ENCODE measurements at regions not wholly inside any gene's neighbourhood (a gene's known extent, or its start where the extent isn't known, plus 50 kb on each side); places are given as distances from the start of the nearest gene placed in this dataset.

DNA sequence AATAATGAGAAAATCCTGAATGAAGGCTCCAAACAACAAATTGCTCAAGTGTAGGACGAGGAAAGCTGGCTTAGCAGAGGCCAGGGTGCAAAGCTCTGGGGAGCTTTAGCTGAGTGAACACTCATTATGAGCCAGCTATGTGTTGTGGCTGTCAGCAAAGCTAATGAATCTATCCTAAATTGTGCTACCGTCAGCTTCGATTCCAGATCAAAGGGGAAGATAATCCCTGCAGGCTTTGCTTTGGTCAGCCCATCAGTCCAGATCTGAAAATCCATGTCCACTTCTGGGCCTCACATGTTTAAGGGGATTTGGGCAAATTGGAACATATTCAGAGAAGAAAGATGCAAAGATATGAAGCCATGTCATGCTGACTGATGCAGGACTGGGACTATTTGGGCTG lies 180.9 kb upstream of the ZBED5 start:
- ATAC-seq: no peak

DNA sequence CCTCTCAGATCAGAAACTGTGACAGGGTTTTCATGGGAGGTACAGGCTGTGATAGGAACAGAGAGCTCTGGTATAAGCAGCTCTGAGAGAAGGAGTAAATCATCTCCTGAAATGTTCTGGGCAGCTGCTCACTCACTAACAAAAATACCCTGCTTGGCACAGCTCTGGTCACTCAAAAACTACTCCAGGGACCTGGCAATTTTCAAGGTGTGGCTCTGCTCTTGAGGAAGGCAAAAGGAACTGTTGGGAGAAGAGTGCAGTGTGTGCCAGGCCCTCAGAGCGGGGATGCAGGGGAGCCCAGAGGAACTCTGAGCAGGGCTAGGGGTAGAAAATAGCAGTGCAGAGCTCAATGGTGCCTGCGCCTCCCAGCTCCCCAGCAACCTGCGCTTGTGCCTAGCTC lies 180.5 kb upstream of the ZBED5 start:
- ATAC-seq: no peak

DNA sequence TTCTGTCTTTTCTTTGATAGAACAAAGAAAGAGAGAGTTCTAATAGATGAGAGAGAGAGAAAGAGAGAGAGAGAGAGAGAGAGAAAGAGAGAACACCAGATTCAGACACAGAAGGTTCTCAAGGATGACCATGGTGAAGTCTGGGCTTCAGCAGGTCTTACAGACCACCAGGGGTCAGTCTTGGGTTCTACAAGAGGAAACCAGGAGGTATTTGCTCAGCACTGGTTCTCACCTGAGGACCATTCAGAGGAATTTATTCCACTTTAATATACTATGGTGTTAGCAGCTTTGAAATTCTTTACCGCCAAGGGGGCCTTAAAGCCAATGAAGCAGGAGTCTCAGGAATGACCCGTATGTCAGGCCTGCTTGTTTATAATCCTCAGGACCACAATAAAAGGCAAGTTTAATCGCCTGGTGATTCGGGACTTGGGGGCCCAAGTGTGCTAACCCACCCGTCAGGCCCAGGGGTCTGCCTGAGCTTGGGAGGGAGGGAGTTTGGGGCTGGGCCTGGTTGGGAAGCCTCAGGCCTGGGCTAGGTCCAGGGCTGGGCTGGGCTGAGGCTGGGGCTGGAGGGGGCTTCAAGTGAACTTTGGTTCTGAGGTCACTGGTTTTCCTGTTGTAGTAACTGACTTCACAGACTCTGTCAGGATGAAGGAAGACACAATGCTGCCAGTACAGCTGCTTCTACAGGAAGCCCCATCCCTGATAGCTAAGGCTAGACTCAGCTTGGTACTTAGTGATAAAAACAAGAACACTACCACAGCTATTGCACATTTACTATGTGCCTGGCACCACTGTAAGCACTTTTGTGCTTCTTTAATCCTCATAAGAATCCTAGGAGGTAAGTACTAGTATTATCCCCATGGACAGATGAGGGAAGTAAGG lies 179.2 kb upstream of the ZBED5 start:
- peak; percentile 77 for ATAC-seq

DNA sequence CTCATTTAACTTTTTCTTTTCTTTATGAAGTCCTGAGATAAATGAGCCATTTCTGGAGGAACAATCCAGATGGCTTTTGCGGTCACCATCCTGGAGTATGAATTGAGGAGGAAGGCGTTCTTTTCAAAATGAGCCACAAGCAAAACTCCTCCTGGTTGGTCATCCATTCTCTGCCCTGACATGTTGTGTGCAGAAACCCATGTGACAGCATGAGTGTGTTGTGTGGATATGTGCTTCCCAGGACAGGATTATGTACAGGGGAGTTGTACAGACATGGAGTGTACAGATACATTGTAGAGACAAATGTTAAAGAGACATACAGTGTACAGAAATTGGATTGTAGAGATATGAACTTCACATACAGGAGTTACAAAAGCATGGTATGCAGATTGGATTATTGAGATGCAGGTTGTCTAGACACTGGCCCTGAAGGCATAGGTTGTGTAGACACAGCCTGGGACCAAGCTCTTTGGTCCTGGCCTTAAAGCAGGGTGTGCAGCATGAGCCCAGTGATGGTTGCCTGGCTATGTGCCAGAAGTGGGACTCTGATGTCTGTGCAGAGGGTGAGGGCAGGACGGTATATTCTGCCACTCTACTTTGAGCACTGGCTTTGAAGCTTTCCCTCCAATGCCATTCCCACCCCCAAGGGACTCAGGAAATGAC lies 178.5 kb upstream of the ZBED5 start:
- peak; percentile 62 for ATAC-seq

DNA sequence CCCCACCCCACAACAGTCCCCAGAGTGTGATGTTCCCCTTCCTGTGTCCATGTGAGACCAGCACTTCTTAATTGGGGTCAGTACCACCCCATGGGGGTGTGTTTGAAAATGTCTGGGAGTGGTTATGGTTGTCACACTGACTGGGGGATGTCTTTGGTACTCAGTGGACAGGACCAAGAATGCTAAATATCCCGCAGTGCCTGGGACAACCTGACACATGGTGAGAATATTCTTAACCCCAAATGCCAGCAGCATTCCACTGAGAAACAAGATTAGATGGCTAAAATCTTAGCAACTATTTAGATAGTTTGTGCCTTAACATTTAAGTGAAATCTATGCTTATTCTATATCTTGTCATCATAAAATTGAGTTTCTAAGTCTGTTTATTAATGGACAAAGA lies 177.5 kb upstream of the ZBED5 start:
- ATAC-seq: no peak

DNA sequence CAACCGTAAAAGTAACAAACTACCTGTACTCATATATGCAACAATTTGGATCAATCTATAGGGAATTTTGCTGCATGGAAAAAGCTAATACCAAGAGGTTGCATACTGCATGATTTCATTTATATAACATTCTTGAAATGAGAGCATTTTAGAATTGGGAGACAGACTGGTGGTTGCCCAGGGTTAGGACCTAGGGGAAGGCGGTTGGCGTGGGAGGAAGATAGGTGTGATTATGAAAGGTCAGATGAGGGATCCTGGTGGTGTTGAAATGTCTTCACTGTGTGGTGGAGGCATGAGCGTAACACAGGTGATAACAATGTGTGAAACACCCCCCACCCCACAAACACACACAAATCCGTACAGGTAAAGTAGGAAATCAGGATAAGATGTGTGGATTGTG lies 176.6 kb upstream of the ZBED5 start:
- no peak for ATAC-seq

DNA sequence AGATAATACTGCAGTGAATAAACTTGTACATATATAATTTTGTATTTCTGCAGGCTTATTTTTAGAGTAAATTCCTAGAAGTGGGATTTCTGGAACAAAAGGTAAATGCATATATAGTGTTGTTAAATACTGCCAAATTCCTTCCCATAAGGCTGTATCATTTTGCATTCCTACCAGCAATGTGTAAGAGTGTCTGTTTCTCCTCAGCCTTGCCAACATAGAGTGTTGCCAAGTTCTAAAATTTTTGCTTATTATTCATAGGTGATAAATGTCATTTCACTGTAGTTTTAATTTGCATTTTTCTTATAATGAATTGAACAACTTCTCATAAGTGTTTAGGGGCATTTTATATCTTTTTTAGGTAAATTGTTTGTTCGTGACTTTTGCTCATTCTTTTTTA lies 174.2 kb upstream of the ZBED5 start:
- ATAC-seq: no peak

DNA sequence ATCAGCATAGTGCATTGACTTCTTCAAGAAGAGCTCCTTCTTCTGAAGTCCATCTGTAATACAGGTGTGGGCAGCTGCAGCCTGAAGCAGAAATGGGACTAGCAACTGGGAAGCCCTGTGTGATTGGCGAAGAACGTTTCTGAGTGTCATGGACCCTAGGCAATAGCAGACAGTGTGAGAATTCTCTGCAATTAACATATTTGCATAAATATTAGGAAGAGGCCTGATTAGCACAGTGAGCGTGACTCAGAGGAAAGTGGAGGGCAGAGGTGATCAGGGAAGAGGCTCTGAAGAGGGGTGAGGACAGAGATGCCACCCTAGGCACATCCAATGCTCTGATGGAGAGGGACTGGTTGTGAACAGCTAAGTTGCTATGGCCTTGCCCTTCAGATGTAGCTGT lies 171.2 kb upstream of the ZBED5 start:
- no peak for ATAC-seq

DNA sequence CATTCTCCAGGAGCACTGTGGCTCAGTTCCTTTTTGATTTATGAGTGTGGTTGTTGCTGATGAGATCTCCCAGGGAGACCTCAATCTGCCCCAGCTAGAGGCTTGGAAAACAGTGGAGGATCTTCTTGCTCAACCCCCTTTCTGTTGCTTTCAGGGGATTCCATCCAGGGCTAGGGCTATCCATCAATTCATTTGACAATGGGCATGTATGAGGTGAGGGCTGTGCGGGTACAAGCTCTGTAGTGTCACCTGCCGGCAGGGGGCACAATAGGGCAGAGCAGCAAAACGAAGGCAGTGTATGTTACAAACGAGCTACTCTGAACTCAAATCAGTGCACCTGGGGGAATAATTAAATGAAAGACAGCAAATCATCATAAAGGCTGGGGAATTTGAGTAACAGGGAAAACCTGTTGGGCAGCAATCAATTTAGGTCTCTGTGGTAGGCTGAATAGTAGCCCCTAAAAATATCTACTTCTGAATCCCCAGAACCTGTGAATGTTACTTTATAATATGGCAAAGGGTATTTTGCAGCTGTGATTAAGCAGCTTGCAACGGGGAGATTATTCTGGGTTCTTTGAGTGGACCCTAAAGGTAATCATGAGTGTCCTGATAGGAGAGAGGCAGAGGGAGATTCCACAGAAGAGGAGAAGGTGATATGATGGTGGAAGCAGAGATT lies 170.3 kb upstream of the ZBED5 start:
- ATAC-seq: peak; percentile 89

DNA sequence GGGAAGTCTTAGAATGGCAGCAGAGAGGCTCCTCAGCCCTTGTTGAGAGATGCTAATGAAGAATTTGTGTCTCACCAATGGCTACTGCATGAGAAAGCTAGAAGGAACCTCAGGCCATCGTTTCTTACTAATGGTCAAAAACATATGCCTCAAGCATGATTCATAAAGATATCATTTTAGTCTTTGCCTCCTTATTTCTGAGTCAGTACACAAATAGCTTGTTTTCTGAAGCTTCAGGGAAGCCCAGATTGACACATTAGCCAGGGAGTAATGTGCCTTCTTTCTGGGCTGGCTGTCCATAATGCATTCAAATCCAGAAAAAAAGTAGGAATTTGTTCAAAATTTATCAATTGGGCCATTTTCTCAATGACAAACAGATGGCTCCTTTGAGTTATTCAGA lies 169.4 kb upstream of the ZBED5 start:
- ATAC-seq: no peak

DNA sequence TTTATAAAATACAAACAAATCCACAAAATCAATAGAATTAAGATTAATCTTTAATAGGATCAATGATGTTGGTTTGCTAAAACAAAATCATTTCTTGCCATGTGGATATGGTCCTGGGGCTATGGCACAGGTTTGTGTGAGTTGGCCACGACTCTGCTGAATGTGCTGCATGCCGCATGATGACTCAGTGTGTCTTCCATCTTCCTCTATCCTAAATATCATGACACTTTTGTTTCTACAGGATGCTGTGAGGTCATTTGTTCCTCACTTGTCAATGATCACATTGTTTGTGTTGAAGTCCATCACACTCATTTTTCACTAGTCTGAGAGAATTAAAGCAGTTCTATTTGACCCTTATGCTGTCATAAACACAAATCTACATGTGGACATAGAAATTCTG lies 167.2 kb upstream of the ZBED5 start:
- no peak for ATAC-seq

DNA sequence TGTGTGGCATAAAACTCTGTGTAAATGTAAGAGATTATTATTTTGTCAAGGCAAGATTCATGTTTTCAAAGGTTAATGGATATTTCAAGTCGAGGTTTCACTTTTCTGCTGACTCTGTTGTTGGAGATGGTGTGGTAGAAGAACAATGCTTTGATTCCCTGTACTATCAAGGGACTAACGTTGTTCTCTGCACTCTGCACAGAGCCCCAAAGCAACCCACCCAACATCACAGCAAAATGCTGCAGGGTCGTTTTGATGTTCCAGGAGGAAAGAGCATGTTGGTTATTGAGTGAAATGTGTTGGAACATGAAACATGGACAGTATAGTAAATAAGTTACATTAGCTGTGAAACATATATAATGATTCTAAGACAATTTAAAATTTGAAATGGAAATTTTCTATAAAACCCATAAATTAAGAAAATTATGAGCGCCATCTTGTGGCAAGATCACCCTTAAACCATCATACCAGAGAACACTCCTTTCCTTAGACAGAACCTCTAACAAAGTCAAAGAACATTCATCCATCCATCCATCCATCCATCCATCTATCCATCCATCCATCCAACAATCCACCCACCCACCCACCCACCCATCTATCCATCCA lies 164.4 kb upstream of the ZBED5 start:
- no peak for ATAC-seq

DNA sequence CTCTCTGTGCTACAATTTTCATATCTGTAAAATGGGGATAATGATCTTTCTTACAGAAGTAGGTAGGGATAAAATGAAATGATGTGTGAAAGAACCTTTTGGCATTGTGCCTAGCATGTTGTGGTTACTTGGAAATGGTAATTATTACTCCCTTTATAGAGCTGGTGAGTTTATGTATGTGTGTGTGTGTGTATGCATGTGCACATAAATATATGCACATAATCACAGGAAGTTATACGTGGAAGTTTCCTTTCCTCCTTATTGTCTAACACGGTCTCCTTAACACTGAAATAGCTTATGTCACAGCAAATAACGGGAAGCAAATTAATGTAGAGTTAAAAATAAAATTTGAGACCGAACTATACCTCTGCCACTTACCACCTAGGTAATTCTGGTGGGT lies 163.7 kb upstream of the ZBED5 start:
- no peak for ATAC-seq

DNA sequence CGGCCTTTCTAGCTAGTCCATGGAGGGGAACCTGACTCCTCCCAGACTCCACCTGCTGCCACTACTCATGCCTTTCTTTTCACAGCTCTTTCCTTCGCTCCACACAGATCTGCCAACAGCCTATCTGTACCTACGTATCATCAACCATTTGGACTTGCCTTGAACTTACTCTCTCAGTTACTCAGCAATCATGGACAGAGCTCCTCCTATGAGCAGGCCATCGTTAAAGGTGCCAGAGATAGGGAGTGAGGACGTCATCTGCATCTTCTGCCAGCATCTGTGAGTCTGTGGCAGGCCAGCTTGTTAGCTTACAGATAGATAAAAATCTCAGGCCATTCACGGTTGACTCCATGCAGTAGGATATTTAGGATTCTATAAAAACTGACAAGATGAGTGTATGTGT lies 162.9 kb upstream of the ZBED5 start:
- peak; percentile 15 for ATAC-seq

DNA sequence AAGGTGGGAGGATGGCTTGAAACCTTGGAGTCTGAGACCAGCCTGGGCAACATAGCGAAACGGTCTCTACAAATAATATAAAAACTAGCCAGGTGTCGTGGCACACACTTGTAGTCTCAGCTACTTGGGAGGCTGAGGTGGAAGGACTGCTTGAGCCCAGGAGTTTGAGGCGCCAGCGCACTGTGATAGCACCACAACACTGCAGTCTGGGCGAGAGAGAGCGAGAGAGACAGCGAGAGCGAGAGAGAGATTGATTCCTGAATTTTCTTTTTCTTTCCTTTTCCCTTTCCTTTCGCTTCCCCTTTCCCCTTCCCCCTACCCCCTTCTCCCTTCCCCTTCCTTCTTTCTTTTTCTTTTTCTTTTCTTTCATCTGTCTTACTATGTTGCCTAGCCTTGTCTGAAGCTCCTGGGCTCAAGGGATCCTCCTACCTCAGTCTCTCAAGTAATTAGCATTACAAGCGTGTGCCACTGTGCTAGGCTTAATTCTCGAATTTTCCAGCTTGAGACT lies 162.4 kb upstream of the ZBED5 start:
- ATAC-seq: no peak

DNA sequence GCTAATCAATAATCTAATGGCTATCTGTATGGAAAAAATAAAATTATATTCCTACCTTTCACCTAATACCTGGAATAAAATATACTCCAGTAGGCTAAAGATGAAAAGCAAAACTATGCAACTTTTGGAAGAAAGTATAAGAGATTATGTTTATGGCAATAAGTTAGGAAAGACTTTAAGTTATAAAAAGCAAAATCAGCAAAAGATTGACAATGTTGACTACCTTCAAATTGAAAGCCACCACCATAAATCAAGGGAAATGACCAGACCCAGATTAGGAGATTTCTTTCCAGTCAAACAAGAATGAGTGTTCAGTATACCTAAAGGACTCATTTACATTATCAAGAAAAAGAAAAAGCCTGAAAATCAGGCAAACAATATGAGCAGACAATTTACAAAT lies 159.1 kb upstream of the ZBED5 start:
- no peak for ATAC-seq

DNA sequence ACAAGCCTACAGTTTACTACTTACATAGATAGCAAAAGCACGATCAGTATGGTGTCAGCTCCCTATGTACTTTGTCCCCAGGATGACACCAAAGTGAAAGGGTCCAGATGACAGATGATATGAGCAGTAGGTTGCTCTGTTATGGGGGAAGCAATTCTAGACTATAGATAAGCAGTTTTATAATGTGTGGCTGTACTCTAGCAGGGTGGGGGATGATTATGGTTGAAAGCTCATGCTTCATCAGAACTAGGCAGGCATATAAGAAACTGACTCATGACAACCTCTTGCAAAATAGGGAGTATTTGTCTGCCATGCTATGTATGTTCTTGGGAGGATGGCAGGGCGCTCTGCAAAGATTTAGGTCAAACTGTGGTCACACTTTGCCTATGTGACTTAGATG lies 158.2 kb upstream of the ZBED5 start:
- ATAC-seq: no peak

DNA sequence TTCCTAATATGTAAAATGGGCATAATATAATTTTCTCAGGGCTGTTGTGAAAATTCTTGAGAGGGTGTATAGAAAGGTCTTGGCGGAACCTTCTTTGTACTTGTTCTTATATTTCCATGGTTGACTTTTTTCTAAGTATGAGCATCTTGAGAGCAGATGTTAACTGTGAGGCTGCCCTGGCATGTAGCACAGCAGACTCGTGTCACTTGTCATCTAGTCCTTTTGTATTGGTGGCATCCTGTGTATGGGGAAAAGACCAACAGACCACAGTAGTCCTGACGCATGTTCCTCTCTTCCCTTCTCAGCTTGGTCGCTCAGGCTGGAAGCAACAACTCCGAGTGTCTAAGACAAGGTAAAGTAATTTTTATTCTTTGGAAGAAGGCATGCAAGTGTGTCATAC lies 153.8 kb upstream of the ZBED5 start:
- no peak for ATAC-seq

DNA sequence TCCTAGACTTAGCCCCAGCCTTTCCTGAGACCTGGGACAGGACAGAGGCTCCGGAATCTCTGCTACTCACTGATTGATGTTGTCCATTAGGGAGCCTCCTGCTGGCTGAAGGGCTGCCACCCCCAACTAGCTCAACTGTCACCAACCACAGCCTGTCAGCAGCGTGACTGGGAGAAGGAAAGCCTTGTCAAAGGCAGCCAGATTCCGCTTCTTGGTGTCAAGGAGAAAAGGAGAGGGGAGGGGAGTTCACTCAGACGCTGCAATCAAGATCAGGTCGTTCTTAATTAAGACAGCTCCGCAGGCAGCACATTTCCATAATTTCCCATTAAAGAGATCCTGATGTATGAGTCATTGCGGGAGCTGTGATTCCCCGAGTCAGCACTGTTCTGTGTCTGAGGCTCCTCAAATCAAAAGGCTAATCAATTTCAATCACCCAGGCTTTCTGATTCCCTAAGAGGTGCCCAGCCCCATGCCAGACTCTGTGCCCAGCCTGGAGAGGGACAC lies 152.8 kb upstream of the ZBED5 start:
- ATAC-seq: peak; percentile 47

DNA sequence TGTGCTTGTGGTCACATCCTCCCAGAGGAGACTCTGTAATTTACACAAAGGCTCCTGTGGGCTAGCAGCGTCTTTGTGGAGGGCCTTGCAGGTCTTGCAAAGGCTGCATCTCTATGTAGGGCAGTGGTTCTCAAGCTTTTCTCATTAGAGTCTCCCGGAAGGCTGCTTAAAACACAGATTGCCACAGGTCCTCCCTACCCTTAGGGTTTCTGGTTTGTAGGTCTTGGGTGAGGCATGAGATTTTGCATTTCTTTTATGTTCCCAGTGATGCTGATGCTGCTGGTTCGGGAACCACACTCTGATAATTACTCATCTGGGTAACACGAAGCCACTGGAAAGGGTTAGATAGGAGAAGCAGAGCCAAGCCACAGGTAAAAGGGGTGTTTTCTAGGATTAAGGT lies 151.3 kb upstream of the ZBED5 start:
- no peak for ATAC-seq

DNA sequence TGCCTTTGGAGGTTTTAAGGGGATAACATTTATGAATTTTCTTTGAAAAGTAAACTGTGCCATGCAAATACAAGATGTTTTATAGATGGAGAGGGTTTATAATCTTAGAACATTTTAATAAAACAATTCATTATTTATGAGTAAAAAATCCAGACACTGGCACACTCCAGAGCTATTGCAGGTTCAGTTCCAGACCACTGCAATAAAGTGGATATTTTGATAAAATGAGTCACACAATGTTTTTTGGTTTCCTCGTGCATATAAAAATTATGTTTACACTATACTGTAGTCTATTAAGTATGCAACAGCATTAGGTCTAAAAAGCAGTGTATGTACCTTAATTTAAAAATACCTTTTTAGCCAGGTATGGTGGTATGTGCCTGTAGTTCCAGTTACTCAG lies 146.2 kb upstream of the ZBED5 start:
- no peak for ATAC-seq

DNA sequence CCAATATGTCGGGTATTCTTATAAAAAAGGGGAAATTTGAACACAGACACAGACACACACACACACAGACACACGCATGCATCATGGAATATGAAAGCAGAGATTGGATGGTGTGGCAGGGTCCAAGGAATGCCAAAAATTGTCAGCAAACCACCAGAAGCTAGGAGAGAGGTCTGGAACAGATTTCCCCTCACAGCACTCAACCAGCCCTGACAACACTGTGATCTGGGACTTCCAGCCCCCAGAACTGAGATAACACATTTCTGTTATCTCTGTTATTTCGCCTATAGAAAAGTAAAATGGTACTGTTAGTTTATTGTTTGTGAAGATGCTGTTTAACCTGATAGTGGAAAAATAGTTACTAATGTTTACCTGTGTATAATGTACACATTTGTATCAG lies 145.4 kb upstream of the ZBED5 start:
- no peak for ATAC-seq

Data from esophagus mucosa (tissue), 1 donor.